ENCODE measurements at regions not wholly inside any gene's neighbourhood (a gene's known extent, or its start where the extent isn't known, plus 50 kb on each side); places are given as distances from the start of the nearest gene placed in this dataset.

- Mint-ChIP-seq H3K9me3 (ENCODE audit: unreplicated experiment) (no peaks in the 10 kb centered on the region), H3K4me1 (ENCODE audit: insufficient read depth, unreplicated experiment) (no peaks in the 10 kb centered on the region), H3K27me3 (ENCODE audit: insufficient read depth, unreplicated experiment) (no peaks in the 10 kb centered on the region), H3K36me3 (ENCODE audit: insufficient read depth, unreplicated experiment) (no peaks in the 10 kb centered on the region), H3K27ac (ENCODE audit: low read depth, unreplicated experiment) (no peak overlapping the region), H3K4me3 (ENCODE audit: unreplicated experiment) (no peak overlapping the region)
- intact Hi-C loops (cut with micrococcal nuclease): no loop called here
- POLR2A ChIA-PET: no interaction called here
- BruUV-seq (replicated peaks): no TSS peak
- CTCF ChIA-PET: no interaction called here
- no peak for DNase-seq (ENCODE audit: unreplicated experiment)
- TF ChIP-seq CTCF (IDR thresholded peaks at IDR 0.05; ENCODE audit: unreplicated experiment): no peak
Measured at GRCh38 chr4:183772361-183772760, 113.3 kb downstream of the TRAPPC11 start.

- intact Hi-C loops (cut with micrococcal nuclease): no loop called here
- Mint-ChIP-seq H3K4me3 (ENCODE audit: unreplicated experiment) (no peak overlapping the region), H3K4me1 (ENCODE audit: insufficient read depth, unreplicated experiment) (no peaks in the 10 kb centered on the region), H3K36me3 (ENCODE audit: insufficient read depth, unreplicated experiment) (no peaks in the 10 kb centered on the region), H3K9me3 (ENCODE audit: unreplicated experiment) (no peaks in the 10 kb centered on the region), H3K27ac (ENCODE audit: low read depth, unreplicated experiment) (no peak overlapping the region), H3K27me3 (ENCODE audit: insufficient read depth, unreplicated experiment) (no peaks in the 10 kb centered on the region)
- DNase-seq (ENCODE audit: unreplicated experiment): no peak
- BruUV-seq (replicated peaks): no TSS peak
- no peak for TF ChIP-seq CTCF (IDR thresholded peaks at IDR 0.05; ENCODE audit: unreplicated experiment)
- CTCF ChIA-PET: no interaction called here
- POLR2A ChIA-PET: no interaction called here
Measured at GRCh38 chr4:183773790-183774189, 114.7 kb downstream of the TRAPPC11 start.

GRCh38 chr4:183783306-183783705 lies 121.8 kb upstream of the STOX2 start:
- H3K27ac Mint-ChIP-seq (ENCODE audit: low read depth, unreplicated experiment): no peak overlapping the region
- CTCF ChIA-PET: no interaction called here
- no peaks in the 10 kb centered on the region for H3K9me3 Mint-ChIP-seq (ENCODE audit: unreplicated experiment)
- H3K36me3 Mint-ChIP-seq (ENCODE audit: insufficient read depth, unreplicated experiment): no peaks in the 10 kb centered on the region
- H3K27me3 Mint-ChIP-seq (ENCODE audit: insufficient read depth, unreplicated experiment): no peaks in the 10 kb centered on the region
- POLR2A ChIA-PET: interaction anchor here (0.5 kb wide), 1 partner anchor 10 kb away, joined by 3 read pairs; no protein-coding TSS in a partner anchor
- intact Hi-C loops (cut with micrococcal nuclease): no loop called here
- DNase-seq (ENCODE audit: unreplicated experiment): no peak
- H3K4me3 Mint-ChIP-seq (ENCODE audit: unreplicated experiment): no peak overlapping the region
- no peaks in the 10 kb centered on the region for H3K4me1 Mint-ChIP-seq (ENCODE audit: insufficient read depth, unreplicated experiment)
- no peak for TF ChIP-seq CTCF (IDR thresholded peaks at IDR 0.05; ENCODE audit: unreplicated experiment)
- no TSS peak for BruUV-seq (replicated peaks)

DNA sequence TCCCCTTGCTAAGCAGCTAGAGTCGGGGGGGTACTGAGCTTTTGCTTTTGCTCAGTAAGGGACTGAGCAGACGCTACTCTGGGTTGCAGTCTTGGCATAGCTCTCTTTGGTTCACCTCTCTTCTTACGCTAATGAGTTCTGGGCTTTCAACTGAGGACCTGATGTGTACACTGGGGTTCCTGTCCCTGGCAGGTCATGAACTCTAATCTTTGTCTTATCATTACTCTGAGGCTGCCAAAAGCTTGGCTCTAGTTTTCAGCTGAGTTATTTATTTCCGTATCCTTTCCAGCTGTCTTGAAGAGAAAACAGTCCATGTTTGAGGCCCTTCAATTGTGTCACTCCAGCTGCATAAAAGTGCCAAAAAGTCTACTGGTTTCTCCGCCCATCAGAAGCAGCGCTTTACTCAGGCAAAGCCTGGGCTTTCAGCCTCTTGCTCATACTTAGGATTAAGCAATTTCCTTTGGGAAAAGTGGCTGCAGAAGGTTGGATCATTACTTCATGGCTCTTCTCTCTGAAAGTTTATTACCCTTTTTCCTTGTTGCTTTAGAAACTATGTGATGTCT lies 121.0 kb upstream of the STOX2 start:
- ChIA-PET POLR2A (interaction anchor here (0.5 to 1.0 kb wide), 4 partner anchors 9 to 40 kb away, joined by 3 to 5 read pairs (median 4); no protein-coding TSS in a partner anchor), CTCF (interaction anchor here (0.5 kb wide), 1 partner anchor 335 kb away, joined by 3 read pairs; no protein-coding TSS in a partner anchor)
- no peak overlapping the region for H3K27ac Mint-ChIP-seq (ENCODE audit: low read depth, unreplicated experiment)
- H3K9me3 Mint-ChIP-seq (ENCODE audit: unreplicated experiment): no peaks in the 10 kb centered on the region
- intact Hi-C loops (cut with micrococcal nuclease): no loop called here
- peak; percentile 77 for DNase-seq (ENCODE audit: unreplicated experiment)
- no peak for TF ChIP-seq CTCF (IDR thresholded peaks at IDR 0.05; ENCODE audit: unreplicated experiment)
- BruUV-seq (replicated peaks): no TSS peak
- H3K36me3 Mint-ChIP-seq (ENCODE audit: insufficient read depth, unreplicated experiment): no peaks in the 10 kb centered on the region
- no peak overlapping the region for H3K4me3 Mint-ChIP-seq (ENCODE audit: unreplicated experiment)
- H3K27me3 Mint-ChIP-seq (ENCODE audit: insufficient read depth, unreplicated experiment): no peaks in the 10 kb centered on the region
- no peaks in the 10 kb centered on the region for H3K4me1 Mint-ChIP-seq (ENCODE audit: insufficient read depth, unreplicated experiment)
